Retina (tissue), 1 donor: ENCODE measurements at regions not wholly inside any gene's neighbourhood (a gene's known extent, or its start where the extent isn't known, plus 50 kb on each side); places are given as distances from the start of the nearest gene placed in this dataset.

Experiments
- DNase-seq: peaks from one replicate; pipeline ENCODE4 v3.0.0-alpha.2; 2016

DNA sequence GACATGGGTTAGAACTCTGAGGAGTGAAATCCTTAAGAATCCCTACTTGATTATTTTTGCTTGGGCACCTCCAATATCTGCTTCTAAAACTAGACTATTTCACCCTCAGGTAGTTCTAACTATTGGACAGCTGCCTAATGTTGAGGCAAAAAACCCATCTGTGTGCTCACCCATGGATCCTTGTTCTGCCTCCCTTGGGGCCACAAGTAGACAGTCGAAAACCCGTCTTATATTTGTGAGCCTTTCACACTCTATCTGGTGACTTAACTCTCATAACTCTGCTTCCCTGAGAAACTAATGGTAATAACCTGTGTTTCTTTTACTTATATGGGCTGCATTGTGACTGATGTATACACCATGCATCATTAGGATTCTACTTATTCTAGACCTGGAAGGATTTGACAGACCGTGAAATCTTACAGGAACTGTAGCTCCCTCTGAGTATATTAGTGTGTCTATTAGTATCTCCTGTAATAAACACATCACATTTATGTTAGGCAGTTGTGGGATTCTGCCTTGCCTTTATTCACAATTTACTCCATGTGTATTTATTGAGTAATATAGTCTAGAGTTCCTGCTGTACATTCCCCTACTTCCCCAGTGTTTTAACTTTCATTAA lies 94.6 kb upstream of the SGCD start:
- no peak for DNase-seq

DNA sequence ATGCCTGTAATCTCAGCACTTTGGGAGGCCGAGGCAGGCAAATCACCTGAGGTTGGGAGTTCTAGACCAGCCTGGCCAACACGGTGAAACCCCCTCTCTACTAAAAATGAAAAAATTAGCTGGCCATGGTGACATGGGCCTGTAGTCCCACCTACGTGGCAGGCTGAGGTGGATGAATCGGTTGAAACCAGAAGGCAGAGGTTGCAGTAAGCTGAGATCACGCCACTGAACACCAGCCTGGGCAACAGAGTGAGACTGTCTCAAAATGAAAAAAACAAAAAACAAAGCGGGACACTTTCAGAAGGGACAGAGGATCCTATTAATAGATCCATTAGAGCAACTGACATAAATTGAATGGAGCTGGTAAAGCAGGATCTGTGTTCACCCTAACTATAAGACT lies 89.6 kb upstream of the SGCD start:
- no peak for DNase-seq

DNA sequence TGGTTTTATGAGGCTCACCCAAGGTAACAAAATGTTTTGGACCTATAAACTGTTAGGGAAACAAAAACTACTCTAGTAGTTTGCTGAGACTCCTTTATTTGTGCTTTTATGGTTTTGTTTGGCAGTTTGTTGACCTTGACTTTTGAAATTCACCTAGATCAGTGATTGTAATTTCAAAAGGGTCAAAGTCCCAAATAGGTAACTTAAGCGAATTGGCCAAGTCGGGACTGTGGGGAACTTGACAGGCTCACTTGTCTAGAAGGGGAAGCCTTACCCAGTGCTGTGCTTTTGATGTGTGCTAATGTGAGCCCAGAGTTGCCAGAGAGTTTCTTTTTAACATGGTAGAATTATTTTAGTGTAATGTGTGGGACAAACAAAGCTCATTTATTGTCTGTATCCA lies 87.2 kb upstream of the SGCD start:
- no peak for DNase-seq

DNA sequence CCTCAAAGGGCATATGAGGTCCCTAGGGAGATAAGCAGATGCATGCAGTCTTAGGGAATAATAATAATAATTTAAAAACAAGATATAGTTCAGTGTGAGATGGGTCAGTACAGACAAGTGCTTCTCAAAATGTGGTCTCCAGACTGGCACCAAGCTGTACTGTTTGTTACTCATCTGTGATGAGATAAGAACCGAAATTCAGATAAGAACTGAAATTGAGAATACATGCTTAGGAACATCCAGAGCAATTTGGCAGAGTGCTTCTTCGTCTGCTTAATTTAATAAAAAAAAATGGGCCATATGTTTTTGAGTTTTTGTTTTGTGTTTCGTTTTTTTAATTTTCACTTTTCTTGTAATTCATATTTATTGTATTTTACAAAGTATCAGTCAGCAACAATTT lies 86.5 kb upstream of the SGCD start:
- DNase-seq = no peak

DNA sequence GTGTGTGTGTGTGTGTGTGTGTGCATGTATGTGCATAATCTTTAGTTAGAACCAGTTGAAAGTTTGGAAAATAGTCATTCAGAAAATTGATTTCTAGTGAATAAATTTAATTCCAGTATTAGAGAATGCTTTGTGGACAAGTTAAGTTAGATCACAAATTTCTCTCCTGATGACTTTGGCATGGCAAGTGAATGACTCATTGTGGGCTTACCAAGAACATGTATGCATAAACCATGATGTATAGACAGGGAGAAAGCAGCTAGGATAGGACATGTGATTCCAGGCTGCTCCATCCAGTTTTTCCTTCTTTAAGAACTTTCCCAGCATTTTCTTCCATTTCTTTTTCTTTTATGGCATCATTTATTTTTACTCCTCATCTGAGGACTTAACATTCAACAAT lies 85.7 kb upstream of the SGCD start:
- DNase-seq = no peak

DNA sequence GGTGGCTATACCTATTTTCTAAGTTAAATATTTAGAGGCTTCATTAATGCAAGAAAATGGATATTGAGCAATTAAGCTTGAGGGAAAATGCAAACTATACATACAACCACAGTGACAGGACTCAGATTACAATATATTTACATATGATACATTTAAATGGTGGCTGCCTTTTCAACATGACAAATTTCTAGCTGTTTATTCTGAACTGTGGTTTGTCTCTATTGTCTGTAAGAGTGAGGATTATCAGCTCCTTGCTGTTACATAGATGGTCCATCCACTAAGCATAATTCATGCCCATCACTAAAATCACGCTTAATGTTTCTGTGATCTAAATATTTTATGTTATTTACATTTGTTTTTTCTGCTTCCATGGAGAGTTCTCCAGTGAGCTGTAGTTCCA lies 81.1 kb upstream of the SGCD start:
- DNase-seq = no peak

DNA sequence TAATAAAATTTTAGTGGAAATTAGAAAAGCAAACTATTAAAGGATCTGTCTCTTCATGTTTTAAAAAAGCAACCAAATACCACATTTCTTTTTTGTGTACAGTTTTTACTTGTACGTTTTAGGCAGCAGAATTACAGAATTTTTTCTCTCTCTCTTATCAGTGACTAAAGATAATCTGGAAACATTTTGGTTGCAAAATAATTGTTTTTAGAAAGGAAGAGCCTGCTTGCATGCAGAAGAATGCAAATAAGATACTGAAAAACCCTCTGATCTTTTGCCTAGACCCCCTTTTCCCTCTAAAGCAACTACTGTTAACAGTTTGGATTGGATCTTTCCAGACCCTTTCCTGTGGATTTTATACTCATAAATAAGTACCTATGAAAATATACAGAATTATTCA lies 75.9 kb upstream of the SGCD start:
- DNase-seq = no peak

DNA sequence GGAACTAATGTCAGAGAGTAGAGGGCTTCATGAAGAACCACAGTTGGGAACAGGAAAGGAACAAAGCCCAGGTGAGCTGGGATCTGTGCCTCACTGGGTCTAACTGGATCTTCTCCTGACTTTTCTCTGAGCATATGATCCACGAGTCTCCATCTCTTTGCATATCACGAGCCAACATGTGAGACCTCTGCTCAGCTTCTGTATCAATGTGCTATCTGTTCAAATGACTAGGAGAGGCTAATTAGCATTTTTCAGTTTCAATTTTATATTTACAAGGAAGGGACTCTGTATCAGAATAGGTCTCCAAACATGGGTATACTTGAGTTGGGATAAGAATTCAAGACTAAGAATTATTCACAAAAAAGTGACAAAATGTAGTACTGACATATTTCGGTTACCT lies 73.8 kb upstream of the SGCD start:
- no peak for DNase-seq

DNA sequence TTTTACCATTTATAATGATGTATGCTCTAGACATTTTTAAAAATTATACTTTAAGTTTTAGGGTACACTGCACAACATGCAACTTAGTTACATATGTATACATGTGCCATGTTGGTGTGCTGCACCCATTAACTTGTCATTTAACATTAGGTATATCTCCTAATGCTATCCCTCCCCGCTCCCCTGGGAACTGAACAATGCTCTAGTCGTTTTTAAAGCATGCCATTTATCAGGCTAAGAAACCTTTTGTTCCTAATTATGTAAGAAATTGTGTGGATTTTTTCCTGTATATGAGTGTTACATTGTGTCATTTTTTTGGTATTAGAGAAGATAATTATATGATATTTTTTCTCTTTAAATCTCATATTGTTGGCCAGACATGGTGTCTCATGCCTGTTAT lies 72.8 kb upstream of the SGCD start:
- no peak for DNase-seq

DNA sequence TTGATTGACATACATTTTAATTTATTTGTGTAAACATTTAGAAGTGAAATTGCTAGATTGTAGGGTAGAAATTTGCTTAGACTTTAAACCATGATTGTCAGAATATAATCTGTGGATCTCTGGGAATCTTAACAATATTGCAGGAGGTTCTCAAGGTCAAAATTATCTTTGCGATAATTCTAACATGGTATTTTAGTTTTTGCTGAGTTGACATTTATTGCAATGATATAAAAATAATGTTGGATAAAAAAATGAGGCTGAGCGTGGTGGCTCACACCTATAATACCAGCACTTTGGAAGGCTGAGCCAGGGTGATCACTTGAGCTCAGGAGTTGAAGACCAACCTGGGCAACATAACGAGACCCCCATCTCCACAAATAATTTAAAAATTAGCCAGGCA lies 70.3 kb upstream of the SGCD start:
- DNase-seq = no peak

DNA sequence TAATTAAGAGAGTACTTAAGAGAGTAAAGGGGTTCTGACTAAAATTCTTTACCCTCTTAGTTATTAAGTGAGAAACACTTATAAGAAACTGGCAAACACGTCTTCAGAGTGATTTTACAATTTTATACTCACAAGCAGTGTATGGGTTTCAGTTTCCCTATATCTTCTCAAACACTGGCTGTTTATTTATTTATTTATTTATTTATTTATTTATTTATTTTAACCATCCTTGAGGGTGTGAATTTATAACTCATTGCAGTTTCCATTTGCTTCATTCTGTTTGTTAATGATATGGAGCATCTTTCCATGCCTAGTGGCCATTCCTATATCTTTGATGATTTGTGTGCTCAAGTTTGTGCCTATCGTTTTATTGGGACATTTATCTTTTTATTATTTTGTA lies 68.0 kb upstream of the SGCD start:
- no peak for DNase-seq

DNA sequence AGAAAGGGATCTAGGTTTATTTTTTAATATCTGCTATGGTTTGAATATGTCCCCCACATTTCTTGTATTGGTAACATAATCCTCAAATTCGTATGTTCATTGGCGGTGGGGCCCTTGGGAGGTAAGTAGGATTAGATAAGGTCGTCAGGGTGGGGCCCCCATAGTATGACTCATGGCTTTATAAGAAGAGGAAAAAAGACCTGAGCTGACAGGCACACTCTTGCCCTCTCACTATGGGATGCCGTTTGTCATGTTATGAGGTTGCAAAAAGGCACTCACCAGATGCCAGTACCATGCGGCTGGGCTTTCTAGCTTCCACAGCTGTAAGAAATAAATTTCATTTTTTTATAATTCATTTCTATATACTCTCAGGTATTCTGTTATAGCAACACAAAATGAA lies 67.3 kb upstream of the SGCD start:
- DNase-seq = no peak

DNA sequence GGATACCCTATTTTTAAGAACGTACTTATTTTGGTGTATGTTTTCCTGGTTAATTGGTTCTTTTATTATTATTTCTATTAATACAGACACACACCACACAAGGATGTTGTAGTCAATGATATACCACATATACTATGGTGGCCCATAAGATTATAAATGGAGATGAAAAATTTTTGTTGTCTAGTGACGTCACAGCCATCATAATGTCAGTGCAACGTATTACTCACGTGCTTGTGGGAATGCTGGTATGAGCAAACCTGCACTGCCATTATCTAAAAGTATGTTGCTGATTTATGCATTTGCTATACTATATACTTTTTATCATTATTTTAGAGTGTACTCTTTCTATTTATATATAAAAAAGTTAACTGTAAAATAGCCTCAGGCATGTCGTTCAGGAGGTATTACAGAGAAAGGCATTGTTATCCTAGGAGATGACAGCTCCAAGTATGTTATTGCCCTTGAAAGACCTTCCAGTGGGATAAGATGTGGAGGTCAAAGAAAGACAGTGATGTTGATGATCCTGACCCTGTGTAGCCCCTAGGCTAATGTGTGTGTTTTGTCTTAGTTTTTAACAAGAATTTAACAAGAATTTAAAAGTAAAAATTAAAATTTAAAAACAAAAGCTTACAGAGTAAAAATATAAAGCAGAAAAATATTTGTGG lies 65.6 kb upstream of the SGCD start:
- no peak for DNase-seq

DNA sequence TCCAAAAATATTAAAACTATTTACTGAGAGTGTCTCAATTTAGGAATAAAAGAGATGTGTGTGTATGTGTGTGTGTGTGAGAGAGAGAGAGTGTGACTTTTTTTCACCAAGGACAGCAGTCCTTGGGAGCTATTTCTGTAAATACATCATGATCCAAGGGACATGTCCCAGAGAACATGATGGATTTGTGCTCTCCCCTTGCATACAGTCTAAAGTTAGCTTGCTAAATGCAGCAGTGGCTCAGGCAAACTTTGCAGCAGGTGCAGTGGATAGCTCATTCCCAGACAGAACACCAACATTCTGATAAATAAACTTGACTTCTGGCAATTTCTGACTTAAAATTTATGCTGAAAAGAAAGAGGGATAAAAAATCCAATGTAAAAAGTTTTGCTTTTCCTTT lies 55.4 kb upstream of the SGCD start:
- DNase-seq = no peak

DNA sequence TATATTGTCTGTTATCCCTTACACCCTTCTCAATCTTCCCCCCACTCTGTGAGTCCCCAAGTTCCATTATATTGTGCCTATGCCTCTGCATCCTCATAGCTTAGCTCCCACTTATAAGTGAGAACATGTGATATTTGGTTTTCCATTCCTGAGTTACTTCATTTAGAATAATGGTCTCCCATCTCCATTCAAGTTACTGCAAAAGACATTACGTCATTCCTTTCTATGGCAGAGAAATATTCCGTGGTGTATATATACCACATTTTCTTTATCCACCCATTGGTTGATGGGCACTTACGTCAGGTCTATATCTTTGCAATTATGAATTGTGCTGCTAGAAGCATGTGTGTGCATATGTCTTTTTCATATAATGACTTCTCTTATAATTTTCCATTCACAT lies 54.8 kb upstream of the SGCD start:
- DNase-seq = no peak

DNA sequence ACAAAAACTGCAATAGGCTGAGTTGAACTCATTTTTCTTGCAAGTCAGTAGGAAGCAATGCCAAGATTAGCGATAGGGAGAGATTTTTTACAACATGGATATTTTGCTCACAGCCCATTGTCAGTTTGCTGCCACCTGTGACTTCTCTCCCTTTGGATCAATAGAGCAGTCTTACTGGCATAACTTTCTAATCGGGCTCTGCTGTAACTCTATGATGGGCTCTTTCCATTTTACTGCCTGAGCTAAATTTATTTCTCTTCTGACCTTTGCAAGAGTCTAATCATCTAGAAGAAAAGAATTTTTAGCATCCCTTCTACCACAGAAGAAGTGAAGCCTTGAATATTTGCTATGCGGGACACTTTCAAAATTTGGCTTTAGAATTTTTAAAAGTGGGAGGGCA lies 53.6 kb upstream of the SGCD start:
- no peak for DNase-seq

DNA sequence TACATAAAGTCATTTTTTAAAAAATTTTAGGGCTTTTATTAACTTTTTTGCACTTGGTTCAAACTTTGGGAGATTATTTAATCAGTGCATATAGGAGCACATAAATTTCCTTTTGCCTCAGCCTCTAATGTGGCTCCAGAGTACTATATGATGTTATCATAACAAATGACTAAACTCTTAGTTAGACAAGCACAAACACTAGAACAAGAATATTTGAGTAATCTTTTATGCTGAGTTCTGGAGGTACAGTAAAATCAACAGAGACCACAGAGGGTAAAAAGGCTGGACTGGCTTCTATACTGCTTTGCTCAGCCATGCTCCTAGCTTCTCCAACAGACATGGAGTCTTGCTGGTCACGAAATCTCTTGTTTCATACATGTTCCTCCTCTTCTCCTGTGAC lies 52.5 kb upstream of the SGCD start:
- DNase-seq = no peak
